Left lung (tissue), 4 donors: ENCODE measurements at regions not wholly inside any gene's neighbourhood (a gene's known extent, or its start where the extent isn't known, plus 50 kb on each side); places are given as distances from the start of the nearest gene placed in this dataset.

Source experiments
- ATAC-seq: fragments of 200-7000 bp; cut with Tn5 transposase; one replicate; pipeline ENCODE4 v1.9.1; 2020; ENCODE audit warnings: moderate library complexity
- DNase-seq, 4 donors: peaks; one replicate each; pipeline ENCODE4 v3.0.0-alpha.2; 2013 to 2020
- H3K27ac ChIP-seq, 2 donors: fragments of 200-600 bp; sonication (generic) in 1 of 2; one replicate each; pipeline versions ENCODE4 v1.5.0 to v1.8.0; 2020 to 2021
- H3K27me3 ChIP-seq, 2 donors: fragments of 200-600 bp; sonication (generic) in 1 of 2; one replicate each; pipeline versions ENCODE4 v1.5.0 to v1.8.0; 2020 to 2021
- H3K36me3 ChIP-seq, 2 donors: fragments of 200-600 bp; sonication (generic) in 1 of 2; one replicate each; pipeline versions ENCODE4 v1.5.0 to v1.8.0; 2020 to 2021
- H3K4me1 ChIP-seq, 2 donors: fragments of 200-600 bp; one replicate each; pipeline ENCODE4 v1.8.0; 2021
- H3K4me3 ChIP-seq, 2 donors: fragments of 200-600 bp; sonication (generic) in 1 of 2; one replicate each; pipeline versions ENCODE4 v1.5.0 to v1.8.0; 2020 to 2021; ENCODE audit warnings: mild to moderate bottlenecking in 1 of 2
- H3K9me3 ChIP-seq, 2 donors: fragments of 200-600 bp; sonication (generic) in 1 of 2; one replicate each; pipeline versions ENCODE4 v1.5.0 to v1.8.0; 2020 to 2021
- intact Hi-C, 2 donors: fragments of 100-400 bp; cut with DNase I; formaldehyde crosslinking; loops; one replicate each; pipeline versions ENCODE4 v1.11.2 to v1.14.2; 2022
- TF ChIP-seq, protein P1 (sequence below), 2 donors: fragments of 200-600 bp; sonication (generic) in 1 of 2; IDR thresholded peaks; one replicate each; pipeline versions ENCODE4 v1.5.0 to v1.8.0; 2021; ENCODE audit warnings: antibody characterized with exemption in 2 of 2
- donor health status: DM: no; HTN: yes; CAD: no.
- donor health status: DM: no; HTN: no; CAD: no.

GRCh38 chr12:61011767-61012423, 1248.3 kb upstream of the USP15 start:
- Histone ChIP-seq H3K4me1 (no peaks in the 10 kb centered on the region), H3K27ac (no peak overlapping the region), H3K4me3 (no peak overlapping the region), H3K27me3 (no peaks in the 10 kb centered on the region), H3K9me3 (peaks cover 0 to 5% of the 10 kb centered on the region in 2 donors), H3K36me3 (no peaks in the 10 kb centered on the region)
- TF ChIP-seq, protein P1, sequence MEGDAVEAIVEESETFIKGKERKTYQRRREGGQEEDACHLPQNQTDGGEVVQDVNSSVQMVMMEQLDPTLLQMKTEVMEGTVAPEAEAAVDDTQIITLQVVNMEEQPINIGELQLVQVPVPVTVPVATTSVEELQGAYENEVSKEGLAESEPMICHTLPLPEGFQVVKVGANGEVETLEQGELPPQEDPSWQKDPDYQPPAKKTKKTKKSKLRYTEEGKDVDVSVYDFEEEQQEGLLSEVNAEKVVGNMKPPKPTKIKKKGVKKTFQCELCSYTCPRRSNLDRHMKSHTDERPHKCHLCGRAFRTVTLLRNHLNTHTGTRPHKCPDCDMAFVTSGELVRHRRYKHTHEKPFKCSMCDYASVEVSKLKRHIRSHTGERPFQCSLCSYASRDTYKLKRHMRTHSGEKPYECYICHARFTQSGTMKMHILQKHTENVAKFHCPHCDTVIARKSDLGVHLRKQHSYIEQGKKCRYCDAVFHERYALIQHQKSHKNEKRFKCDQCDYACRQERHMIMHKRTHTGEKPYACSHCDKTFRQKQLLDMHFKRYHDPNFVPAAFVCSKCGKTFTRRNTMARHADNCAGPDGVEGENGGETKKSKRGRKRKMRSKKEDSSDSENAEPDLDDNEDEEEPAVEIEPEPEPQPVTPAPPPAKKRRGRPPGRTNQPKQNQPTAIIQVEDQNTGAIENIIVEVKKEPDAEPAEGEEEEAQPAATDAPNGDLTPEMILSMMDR (IDR thresholded peaks at IDR 0.05), result no peak
- intact Hi-C loops, result no loop called here
- ATAC-seq, result no peak
- DNase-seq, result no peak

GRCh38 chr12:61018571-61018970, 1241.6 kb upstream of the USP15 start:
- H3K27ac ChIP-seq, result no peak overlapping the region
- intact Hi-C loops, result no loop called here
- TF ChIP-seq, protein P1 (IDR thresholded peaks at IDR 0.05), result no peak
- peaks cover 0 to 19% of the 10 kb centered on the region in 2 donors for H3K9me3 ChIP-seq
- H3K36me3 ChIP-seq, result no peaks in the 10 kb centered on the region
- ATAC-seq (no peak), DNase-seq (no peak)
- no peaks in the 10 kb centered on the region for H3K4me1 ChIP-seq
- no peak overlapping the region for H3K4me3 ChIP-seq
- H3K27me3 ChIP-seq, result no peaks in the 10 kb centered on the region

DNA sequence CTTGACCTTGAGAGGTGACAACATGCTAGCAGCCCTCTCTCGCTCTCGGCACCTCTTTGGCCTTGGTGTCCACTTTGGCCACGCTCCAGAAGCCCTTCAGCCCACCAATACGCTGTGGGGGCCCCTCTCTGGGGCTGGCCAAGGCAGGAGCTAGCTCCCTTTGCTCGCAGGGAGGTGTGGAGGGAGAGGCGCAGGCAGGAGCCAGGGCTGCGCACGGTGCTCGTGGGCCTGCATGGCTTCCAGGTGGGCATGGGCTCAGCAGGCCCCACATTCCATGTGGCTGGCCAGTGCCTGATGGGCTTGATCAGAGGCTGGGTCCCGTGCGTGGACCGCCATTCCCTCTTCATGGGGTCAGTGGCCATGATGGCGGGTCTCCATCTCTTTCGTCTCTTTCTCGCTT, 1237.0 kb upstream of the USP15 start:
- peak in 1 of 4 donors; percentile 49 for DNase-seq
- H3K36me3 ChIP-seq, result no peaks in the 10 kb centered on the region

DNA sequence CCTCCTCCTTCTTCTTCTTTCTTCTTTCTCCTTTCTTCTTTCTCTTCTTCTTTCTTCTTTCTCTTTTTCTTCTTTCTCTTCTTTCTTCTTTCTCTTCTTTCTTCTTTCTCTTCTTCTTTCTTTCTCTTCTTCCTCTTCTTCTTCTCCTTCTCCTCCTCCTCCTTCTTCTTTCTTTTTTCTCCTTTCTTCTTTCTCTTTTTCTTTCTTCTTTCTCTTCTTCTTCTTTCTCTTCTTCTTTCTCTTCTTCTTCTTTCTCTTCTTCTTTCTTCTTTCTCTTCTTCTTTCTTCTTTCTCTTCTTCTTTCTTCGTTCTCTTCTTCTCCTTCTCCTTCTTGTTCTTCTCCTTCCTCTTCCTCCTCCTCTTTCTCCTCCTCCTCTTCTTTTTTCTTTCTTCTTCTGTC, 1230.7 kb upstream of the USP15 start:
- no peaks in the 10 kb centered on the region for H3K36me3 ChIP-seq
- peaks cover 0 to 23% of the 10 kb centered on the region in 2 donors for H3K9me3 ChIP-seq
- DNase-seq (no peak), ATAC-seq (no peak)
- no peaks in the 10 kb centered on the region for H3K27me3 ChIP-seq
- intact Hi-C loops, result no loop called here
- no peak overlapping the region for H3K4me3 ChIP-seq
- no peak overlapping the region for H3K27ac ChIP-seq
- TF ChIP-seq, protein P1 (IDR thresholded peaks at IDR 0.05), result no peak
- no peaks in the 10 kb centered on the region for H3K4me1 ChIP-seq

More for the DNA sequence above, 1237.0 kb upstream of the USP15 start:
- no peaks in the 10 kb centered on the region for H3K4me1 ChIP-seq
- TF ChIP-seq, protein P1 (IDR thresholded peaks at IDR 0.05), result no peak
- no peak overlapping the region for H3K27ac ChIP-seq
- ATAC-seq, result no peak
- no peak overlapping the region for H3K4me3 ChIP-seq
- no peaks in the 10 kb centered on the region for H3K27me3 ChIP-seq
- intact Hi-C loops, result no loop called here
- peaks cover 0 to 32% of the 10 kb centered on the region in 2 donors for H3K9me3 ChIP-seq

- no peaks in the 10 kb centered on the region for H3K4me1 ChIP-seq
- peaks cover 0 to 3% of the 10 kb centered on the region in 2 donors for H3K9me3 ChIP-seq
- intact Hi-C loops, result no loop called here
- DNase-seq (no peak), ATAC-seq (no peak)
- no peak overlapping the region for H3K4me3 ChIP-seq
- H3K27ac ChIP-seq, result no peak overlapping the region
- H3K36me3 ChIP-seq, result no peaks in the 10 kb centered on the region
- TF ChIP-seq, protein P1 (IDR thresholded peaks at IDR 0.05), result no peak
- H3K27me3 ChIP-seq, result no peaks in the 10 kb centered on the region
Measured at GRCh38 chr12:61037792-61038191, 1222.4 kb upstream of the USP15 start.
